ENCODE measurements at regions not wholly inside any gene's neighbourhood (a gene's known extent, or its start where the extent isn't known, plus 50 kb on each side); places are given as distances from the start of the nearest gene placed in this dataset.

GRCh38 chr13:63900406-63900805, 2484.8 kb upstream of the PCDH20 start:
- TF ChIP-seq EZH2phosphoT487 (IDR thresholded peaks at IDR 0.05; ENCODE audit: borderline replicate concordance) (no peak), CTCF (conservative IDR thresholded peaks at IDR 0.05; ENCODE audit: low read length) (no peak)
- H3K4me3 ChIP-seq (ENCODE audit: low read length, poor library complexity, severe bottlenecking): no peak overlapping the region
- no peaks in the 10 kb centered on the region for H3K4me1 ChIP-seq (ENCODE audit: insufficient read depth, low read length, poor library complexity, severe bottlenecking)

GRCh38 chr13:63896321-63896720, 2480.7 kb upstream of the PCDH20 start:
- Histone ChIP-seq H4K20me1 (ENCODE audit: insufficient read depth, low read length, poor library complexity, severe bottlenecking) (no peaks in the 10 kb centered on the region), H3K36me3 (ENCODE audit: insufficient read depth, low read length) (no peaks in the 10 kb centered on the region), H3K9me3 (ENCODE audit: insufficient read depth, low read depth, low read length) (no peaks in the 10 kb centered on the region), H3F3A (ENCODE audit: low read depth) (no peaks in the 10 kb centered on the region), H3K4me3 (ENCODE audit: low read length, poor library complexity, severe bottlenecking) (no peak overlapping the region), H3K27me3 (ENCODE audit: insufficient read depth, low read length, poor library complexity, severe bottlenecking) (no peaks in the 10 kb centered on the region), H3K4me2 (ENCODE audit: low read depth, low read length, poor library complexity, severe bottlenecking) (no peak overlapping the region), H3K9ac (ENCODE audit: low read depth, low read length, poor library complexity, severe bottlenecking) (no peak overlapping the region), H3K9me2 (replicated peaks; ENCODE audit: low read depth, low read length) (no peaks in the 10 kb centered on the region), H2AFZ (ENCODE audit: low read length) (peak overlapping the region; percentile 70; the same call in 1 of the 2 replicates), H3K4me1 (ENCODE audit: insufficient read depth, low read length, poor library complexity, severe bottlenecking) (no peaks in the 10 kb centered on the region), H3K79me2 (ENCODE audit: insufficient read depth, low read length) (no peaks in the 10 kb centered on the region)
- TF ChIP-seq CTCF (conservative IDR thresholded peaks at IDR 0.05; ENCODE audit: low read length): no peak
- no peak for TF ChIP-seq EZH2phosphoT487 (IDR thresholded peaks at IDR 0.05; ENCODE audit: borderline replicate concordance)

More at GRCh38 chr13:63900406-63900805, 2484.8 kb upstream of the PCDH20 start:
- Histone ChIP-seq H4K20me1 (ENCODE audit: insufficient read depth, low read length, poor library complexity, severe bottlenecking) (no peaks in the 10 kb centered on the region), H2AFZ (ENCODE audit: low read length) (no peak overlapping the region), H3K9me2 (replicated peaks; ENCODE audit: low read depth, low read length) (no peaks in the 10 kb centered on the region), H3K27me3 (ENCODE audit: insufficient read depth, low read length, poor library complexity, severe bottlenecking) (no peaks in the 10 kb centered on the region), H3F3A (ENCODE audit: low read depth) (no peaks in the 10 kb centered on the region), H3K4me2 (ENCODE audit: low read depth, low read length, poor library complexity, severe bottlenecking) (no peak overlapping the region), H3K9ac (ENCODE audit: low read depth, low read length, poor library complexity, severe bottlenecking) (no peak overlapping the region), H3K36me3 (ENCODE audit: insufficient read depth, low read length) (no peaks in the 10 kb centered on the region), H3K9me3 (ENCODE audit: insufficient read depth, low read depth, low read length) (no peaks in the 10 kb centered on the region), H3K79me2 (ENCODE audit: insufficient read depth, low read length) (no peaks in the 10 kb centered on the region)

DNA sequence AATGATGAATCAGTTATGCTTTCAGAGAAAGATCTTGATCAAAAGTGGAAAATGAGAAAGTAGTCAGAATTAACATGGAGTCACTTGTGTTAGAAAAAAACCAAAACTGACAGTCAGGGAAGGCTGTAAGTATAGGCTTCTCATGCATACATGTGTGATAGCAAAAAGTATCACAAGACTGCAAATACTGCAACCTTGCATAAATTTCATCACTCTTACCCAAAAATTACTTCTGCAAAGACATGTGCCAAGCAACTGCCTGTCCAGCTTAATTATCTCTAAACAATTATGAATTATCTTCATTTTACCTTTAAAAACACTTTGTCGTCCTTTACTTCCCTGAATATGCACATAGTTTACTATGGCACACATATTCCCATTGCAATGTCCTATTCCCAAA, 2466.4 kb upstream of the PCDH20 start:
- H3K36me3 ChIP-seq (ENCODE audit: insufficient read depth, low read length): no peaks in the 10 kb centered on the region
- H3K9me3 ChIP-seq (ENCODE audit: insufficient read depth, low read depth, low read length): no peaks in the 10 kb centered on the region
- H4K20me1 ChIP-seq (ENCODE audit: insufficient read depth, low read length, poor library complexity, severe bottlenecking): no peaks in the 10 kb centered on the region
- H3K4me3 ChIP-seq (ENCODE audit: low read length, poor library complexity, severe bottlenecking): no peak overlapping the region
- H3K27me3 ChIP-seq (ENCODE audit: insufficient read depth, low read length, poor library complexity, severe bottlenecking): no peaks in the 10 kb centered on the region
- H3K4me2 ChIP-seq (ENCODE audit: low read depth, low read length, poor library complexity, severe bottlenecking): no peak overlapping the region
- no peaks in the 10 kb centered on the region for H3F3A ChIP-seq (ENCODE audit: low read depth)
- no peaks in the 10 kb centered on the region for H3K9me2 ChIP-seq (replicated peaks; ENCODE audit: low read depth, low read length)
- H2AFZ ChIP-seq (ENCODE audit: low read length): no peak overlapping the region
- TF ChIP-seq CTCF (conservative IDR thresholded peaks at IDR 0.05; ENCODE audit: low read length): no peak
- TF ChIP-seq EZH2phosphoT487 (IDR thresholded peaks at IDR 0.05; ENCODE audit: borderline replicate concordance): no peak
- no peak overlapping the region for H3K9ac ChIP-seq (ENCODE audit: low read depth, low read length, poor library complexity, severe bottlenecking)
- H3K79me2 ChIP-seq (ENCODE audit: insufficient read depth, low read length): no peaks in the 10 kb centered on the region
- H3K4me1 ChIP-seq (ENCODE audit: insufficient read depth, low read length, poor library complexity, severe bottlenecking): peaks cover 6% of the 10 kb centered on the region

Measured in Loucy (cell line).